ENCODE measurements at regions not wholly inside any gene's neighbourhood (a gene's known extent, or its start where the extent isn't known, plus 50 kb on each side); places are given as distances from the start of the nearest gene placed in this dataset.
A peak's percentile ranks its signal among the peaks of the same experiment; 100 is the strongest.
"Not testable (repeated sequence)": the region's sequence is repeated elsewhere in the genome, so short reads cannot be mapped to it uniquely, and the experiment has no call there.

- TF ChIP-seq CERS6 (CRISPR knock-in tag; IDR thresholded peaks at IDR 0.05) = no peak
- TF ChIP-seq JUNB (CRISPR knock-in tag; IDR thresholded peaks at IDR 0.05; ENCODE audit: borderline replicate concordance) = no peak
- TF ChIP-seq ZHX2 (IDR thresholded peaks at IDR 0.05; ENCODE audit: low read depth) = no peak
- TF ChIP-seq ZHX2 (CRISPR knock-in tag; IDR thresholded peaks at IDR 0.05; ENCODE audit: borderline replicate concordance) = no peak
- TF ChIP-seq BRD4 (CRISPR knock-in tag; IDR thresholded peaks at IDR 0.05) = no peak
- peak; percentile 46; the same call in 1 of the 2 replicates for TF ChIP-seq HNF1A (IDR thresholded peaks at IDR 0.05; ENCODE audit: low read depth)
- no peak for TF ChIP-seq HNF1A (CRISPR knock-in tag; IDR thresholded peaks at IDR 0.05; ENCODE audit: borderline replicate concordance)
- TF ChIP-seq TFDP1 (CRISPR knock-in tag; IDR thresholded peaks at IDR 0.05; ENCODE audit: borderline replicate concordance) = no peak
- 0 out of 2 replicates have a peak, but pooled peaks have one; percentile 39 for TF ChIP-seq GATAD2A (CRISPR knock-in tag; IDR thresholded peaks at IDR 0.05)
- no peak for TF ChIP-seq ZNF709 (CRISPR knock-in tag; IDR thresholded peaks at IDR 0.05)
Measured at GRCh38 chr2:113370030-113370429, 67.5 kb upstream of the ZNG1B start (continued).

- H3K79me2 ChIP-seq (ENCODE audit: insufficient read depth, low read length); H3K36me3 ChIP-seq (replicated peaks in 1 of 2; ENCODE audit: control insufficient read depth in 1 of 2, insufficient read depth in 2 of 2, low read length in 2 of 2); H3K4me1 ChIP-seq (ENCODE audit: insufficient read depth, low read length); BruUV-seq (replicated peaks); ATAC-seq; H3K4me3 ChIP-seq (replicated peaks in 1 of 3; ENCODE audit: insufficient read depth in 1 of 3, low read depth in 2 of 3, low read length in 3 of 3); intact Hi-C loops (cut with micrococcal nuclease; ENCODE audit: unreplicated experiment); H3K27me3 ChIP-seq (ENCODE audit: control insufficient read depth in 1 of 2, insufficient read depth in 2 of 2, low read length in 2 of 2); DNase-seq (ENCODE audit: low spot score); FAIRE-seq; H3K9me3 ChIP-seq (ENCODE audit: low read length); H3K4me2 ChIP-seq (ENCODE audit: low read depth, low read length); H4K20me1 ChIP-seq (ENCODE audit: insufficient read depth, low read length); POLR2A ChIA-PET; H2AFZ ChIP-seq (ENCODE audit: low read length); H3K27ac ChIP-seq (ENCODE audit: extremely low read length, insufficient read depth, low read length); H3K9ac ChIP-seq (ENCODE audit: insufficient read depth, low read depth, low read length): not testable (repeated sequence)
- CTCF ChIA-PET (ENCODE audit: low intra/inter-chr PET ratio, low total read pairs) = interaction anchor here (3.4 to 4.0 kb wide), 2 partner anchors 119 to 164 kb away, joined by 35 to 66 read pairs; no protein-coding TSS in a partner anchor
- in situ Hi-C loops (cut with HindIII; ENCODE audit: extremely low pct_ligation_motif_present, low pct_unique_long_range_greater_than_20kb) = loop anchor here (25.0 kb wide), 1 partner anchor 106 kb away; no protein-coding TSS in a partner anchor
Measured at GRCh38 chr2:113368581-113368980, 68.9 kb upstream of the ZNG1B start.
